Medulla oblongata (tissue), 1 donor: ENCODE measurements at regions not wholly inside any gene's neighbourhood (a gene's known extent, or its start where the extent isn't known, plus 50 kb on each side); places are given as distances from the start of the nearest gene placed in this dataset.

Experiments used
- DNase-seq: peaks from one replicate; pipeline ENCODE4 v3.0.0-alpha.2; 2015; ENCODE audit errors: extremely low spot score

DNA sequence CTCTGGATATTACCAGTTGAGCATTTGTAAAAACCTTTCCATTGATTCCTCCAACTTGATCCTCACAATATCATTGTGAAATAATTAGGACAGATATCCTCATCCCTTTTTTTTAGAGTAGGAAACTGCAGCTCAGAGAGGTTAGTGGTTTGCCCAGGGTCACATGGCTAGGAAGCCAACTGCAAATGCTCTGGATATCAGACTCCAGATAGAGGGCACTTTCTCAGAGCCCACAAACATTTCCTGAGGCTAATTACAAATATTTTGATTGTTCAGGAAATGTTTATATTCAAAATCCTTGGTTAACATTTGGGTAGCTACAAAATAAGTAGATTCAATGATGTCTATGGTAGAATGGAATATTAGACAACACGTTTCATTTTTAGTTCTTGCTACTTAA lies 154.8 kb upstream of the DPYD start:
- no peak for DNase-seq

DNA sequence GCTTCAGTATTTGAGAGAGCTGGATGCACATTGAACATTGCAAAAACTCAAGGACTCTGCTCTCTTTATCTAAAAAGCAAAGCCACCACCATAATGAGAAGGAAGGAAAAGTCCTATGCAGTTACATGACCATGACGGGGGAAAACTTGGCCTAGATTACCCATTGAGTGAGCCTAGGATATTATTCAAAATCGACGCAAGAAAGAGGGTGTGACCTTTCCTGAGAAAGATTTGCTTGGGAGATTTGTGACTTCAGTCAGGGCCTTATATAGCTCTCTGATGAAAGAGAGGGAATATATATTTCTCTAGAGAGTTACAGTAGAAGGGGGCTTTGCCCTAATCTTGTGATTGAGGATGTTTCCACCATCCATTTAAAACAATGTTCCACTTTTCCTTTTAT lies 153.0 kb upstream of the DPYD start:
- no peak for DNase-seq

DNA sequence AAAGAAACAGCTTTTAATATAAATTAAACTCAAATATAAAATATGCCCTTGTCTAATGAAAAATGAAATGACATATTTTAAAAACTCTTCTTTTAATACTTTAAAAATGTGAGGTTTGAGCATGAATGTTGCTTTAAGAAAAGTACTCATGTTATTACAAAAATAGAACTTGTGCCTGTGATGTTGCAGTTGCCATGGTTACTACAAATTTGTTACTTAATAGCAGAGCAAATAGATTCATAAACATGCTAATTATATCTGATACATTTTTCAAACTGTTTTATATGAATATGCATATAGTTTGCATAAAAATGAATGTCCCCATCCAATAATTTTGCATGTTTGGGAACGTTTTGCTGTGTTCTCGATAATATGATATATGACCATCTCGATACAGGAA lies 152.3 kb upstream of the DPYD start:
- DNase-seq = no peak

DNA sequence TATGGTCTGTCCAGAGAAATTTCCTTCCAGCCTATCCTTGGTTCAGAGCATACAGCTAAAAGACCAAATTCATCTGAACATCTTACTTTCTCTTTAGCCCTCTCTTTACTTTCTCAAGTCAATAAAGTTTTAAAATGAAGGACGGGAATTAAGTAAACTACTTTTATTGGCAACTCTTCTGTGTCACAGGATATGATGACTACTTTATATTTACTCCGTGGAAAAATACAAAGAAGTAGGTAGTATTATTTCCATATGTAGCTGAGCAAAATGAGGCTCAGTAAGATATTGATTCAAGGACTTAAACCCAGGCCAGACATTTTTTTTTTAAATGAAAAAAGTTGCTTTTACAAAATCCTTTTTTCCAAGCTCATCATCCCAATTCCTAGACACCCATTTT lies 151.2 kb upstream of the DPYD start:
- DNase-seq = no peak

DNA sequence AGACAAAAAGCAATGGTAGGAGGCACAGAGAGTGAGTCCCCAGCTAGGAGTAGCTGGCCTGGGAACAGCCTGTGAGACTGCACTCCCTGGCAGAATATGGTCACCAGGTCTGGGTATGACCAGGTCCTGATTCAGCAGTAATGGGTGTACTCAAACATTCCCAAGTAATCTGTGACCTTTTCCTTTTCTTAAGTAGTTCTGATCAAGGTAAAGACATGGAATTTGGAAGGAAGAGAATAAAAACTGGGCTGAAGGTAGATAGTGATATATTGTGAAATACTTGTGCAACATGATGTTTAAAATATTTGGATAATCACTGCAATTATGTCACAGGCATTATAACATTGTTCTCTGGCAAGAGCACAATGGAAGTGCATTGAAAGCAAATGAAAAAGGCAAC lies 147.2 kb upstream of the DPYD start:
- DNase-seq = no peak

DNA sequence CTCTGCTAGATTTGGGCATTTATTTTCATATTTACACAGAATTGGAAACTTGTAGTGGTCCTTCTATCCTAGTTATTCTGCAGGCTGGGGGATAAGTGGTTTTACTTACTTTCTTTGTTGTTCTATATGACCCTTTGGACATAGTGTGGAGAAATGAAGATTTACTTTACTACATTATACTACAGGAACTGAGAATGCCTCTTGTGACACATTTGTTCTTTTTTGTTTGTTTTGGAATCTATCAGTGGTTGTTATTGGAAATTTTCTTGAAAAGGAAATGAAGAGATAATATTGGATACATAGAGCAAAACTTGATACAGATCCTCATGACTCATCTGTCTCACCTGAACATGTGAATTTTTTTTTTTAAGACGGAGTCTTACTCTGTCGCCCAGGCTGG lies 146.1 kb upstream of the DPYD start:
- DNase-seq = no peak

DNA sequence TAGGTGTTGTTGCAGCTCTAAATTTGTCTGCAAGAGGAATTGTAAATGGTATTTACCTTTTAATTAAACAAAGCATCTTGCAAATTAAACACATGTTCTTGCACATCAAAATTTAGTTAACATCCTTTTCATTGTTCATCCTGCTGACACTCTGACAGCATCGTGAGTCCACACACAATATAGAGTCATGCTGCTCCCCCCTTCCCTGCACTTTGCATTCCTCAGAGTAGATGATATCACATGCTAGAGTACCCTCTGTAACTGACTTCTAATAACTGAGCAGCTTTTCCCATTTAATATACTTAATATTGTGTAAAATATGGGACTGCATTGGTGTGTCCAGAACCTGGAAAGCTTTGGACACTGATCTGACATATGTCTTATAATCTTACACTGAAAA lies 138.8 kb upstream of the DPYD start:
- no peak for DNase-seq

DNA sequence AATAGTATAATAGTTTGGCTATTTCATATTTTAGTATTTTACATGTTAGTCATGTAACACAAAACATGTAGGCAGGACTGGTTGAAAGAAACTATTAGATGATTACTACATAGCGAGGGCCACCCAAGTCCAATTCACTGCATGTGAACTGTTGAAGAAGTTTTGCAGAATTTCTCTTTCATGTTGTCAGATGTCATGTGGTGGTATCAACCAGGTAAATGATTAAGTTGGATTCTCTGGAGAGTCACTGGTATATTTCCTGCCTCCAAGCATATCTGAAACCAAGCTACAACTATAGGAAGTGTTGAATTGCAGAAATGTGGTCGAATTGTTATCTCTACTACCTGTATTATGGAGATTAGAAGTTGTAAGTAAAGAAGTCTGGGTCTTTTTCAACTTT lies 137.8 kb upstream of the DPYD start:
- DNase-seq = no peak

DNA sequence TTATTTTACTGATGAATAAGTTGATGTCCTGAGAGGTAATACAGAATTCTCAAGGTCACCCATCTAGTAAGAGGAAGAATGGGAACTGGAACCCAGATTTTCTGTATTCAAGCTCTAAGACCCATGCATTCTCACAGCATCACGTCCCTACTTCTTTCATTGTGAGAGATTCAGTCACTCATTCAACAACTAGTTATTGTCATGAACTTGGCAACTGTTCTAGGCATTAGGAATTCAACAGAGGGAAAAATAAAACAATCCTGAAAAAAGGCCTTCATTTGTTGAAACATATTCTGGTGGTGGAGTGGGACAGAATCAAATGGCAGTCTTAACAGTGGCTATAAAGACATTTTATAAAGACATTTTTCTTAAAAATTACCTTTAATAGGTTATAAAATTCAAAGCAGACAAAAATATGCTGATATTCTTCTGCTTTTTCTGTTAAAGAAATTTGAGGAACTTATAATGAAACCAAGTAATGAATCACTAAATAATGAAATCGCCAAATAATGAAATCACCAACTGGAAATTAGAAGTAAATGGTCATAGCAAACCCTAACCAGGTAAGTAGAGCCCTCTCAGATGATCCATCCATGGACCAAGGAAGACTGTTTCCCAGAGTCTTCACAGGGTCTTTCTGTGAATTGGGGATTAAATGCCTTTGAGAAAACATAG lies 136.5 kb upstream of the DPYD start:
- DNase-seq = peak; percentile 78

DNA sequence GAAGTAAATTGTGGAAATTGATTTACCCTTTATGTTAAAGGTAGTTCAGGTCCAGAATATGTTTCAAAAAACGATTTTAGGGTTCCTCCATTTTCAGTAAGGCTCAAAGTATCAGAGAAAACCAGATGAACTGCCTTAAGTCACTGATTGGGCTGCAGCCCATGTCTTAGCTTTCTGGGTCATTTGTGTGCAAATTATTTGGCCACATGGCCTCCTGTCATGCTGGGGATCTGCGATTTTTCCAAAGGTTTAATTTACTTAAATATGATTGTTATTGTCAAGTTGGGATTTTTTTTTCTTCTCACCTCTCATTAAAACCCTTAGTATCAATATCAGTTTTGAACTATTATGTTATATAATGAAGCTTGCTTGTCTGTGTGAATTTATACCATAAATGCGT lies 135.9 kb upstream of the DPYD start:
- no peak for DNase-seq

DNA sequence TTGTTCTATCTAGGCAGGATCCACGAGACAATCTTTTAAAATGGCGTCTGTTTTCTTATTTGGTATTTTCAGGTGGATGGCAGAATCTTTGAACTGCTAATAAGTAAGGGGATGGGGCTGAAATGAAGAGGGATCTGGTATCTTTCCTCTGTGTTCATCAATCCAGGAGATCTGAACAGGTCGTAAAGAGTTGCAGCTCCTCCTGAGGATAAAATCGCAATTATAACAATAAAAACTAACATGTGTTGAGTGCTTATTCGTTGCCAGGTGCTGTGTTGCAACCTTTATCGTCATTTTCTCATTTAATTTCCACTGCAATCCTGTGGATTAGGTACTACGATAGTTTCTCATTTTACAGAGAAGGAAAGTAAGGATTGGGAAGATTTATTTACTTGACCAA lies 134.6 kb upstream of the DPYD start:
- DNase-seq = no peak

DNA sequence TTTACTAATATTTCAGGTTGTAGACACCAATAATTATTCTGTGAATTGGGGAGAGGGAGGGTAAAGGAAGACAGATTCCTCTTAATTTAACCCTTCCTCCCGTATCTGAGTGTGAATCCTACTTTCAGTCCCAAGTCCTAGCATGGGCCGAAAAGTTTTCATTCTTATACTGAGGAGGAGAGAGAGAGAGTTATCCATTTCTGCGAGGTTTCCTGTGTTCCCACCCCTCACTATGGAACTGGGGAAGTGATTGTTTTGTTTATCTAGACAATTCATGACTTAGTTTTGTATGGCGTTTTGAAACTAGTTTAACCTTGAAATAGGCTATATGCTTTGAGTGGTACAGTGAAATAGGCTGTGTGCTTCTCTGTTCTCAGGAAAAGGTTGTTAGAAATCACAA lies 134.0 kb upstream of the DPYD start:
- DNase-seq = no peak

DNA sequence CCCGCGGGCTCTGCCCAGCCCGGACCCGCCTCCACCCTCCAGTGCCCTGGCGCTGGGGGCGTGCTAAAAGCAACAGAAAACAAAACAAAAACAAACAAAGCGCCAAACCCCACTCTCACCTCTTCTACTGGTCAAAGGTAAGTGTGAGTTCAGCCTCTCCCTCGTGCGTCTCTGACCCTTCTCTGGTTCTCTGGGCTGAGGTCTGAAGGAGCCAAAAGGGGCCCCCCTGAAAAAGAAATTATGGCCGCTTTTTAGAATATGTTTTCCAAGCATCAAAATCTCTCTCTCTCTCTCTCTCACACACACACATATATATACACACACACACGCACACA lies 133.5 kb upstream of the DPYD start:
- no peak for DNase-seq

DNA sequence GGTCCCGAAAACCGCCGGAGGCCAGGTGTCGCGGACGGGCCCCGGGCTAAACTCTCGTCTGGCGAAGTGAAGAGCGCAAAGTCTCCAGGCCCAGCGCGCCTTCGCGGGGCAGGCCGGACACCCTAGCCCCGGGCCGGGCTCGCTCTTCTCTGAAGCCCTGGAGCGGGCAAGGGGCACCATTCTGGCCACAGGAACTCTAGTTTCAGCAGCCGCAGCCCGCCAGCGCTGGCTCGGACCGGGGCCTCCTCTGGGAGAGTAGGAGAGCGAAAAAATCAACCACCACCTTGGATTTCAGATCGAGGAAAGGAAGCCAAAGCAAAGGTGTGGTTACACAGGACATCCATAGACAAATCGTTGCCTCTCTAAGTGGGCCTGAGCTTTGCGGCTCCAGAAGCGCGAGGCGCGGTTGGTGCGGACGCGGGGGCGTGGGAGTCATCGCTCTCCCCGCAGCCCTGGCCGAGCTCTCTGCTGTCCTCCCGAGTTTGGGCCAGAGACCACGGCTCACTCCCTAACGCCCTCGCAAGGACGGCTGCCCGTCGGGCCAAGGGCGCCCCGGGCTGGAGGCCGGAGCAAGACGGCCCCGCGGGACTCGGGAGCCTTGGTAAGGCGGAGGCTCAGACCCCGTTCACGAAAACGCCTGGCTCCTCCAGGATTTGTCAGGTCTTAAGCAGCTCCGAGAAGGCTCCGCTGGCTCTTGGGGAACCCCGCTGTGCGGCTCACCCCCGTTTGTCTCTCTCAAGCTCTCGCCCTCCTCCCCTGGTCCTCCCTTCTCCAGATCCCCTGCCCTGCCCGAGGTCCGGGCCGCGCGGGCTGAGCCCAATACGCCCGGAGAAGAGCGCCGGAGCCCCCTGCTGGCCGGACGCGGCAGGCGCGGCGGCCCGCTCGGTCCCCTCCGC lies 132.9 kb upstream of the DPYD start:
- peak; percentile 76 for DNase-seq

DNA sequence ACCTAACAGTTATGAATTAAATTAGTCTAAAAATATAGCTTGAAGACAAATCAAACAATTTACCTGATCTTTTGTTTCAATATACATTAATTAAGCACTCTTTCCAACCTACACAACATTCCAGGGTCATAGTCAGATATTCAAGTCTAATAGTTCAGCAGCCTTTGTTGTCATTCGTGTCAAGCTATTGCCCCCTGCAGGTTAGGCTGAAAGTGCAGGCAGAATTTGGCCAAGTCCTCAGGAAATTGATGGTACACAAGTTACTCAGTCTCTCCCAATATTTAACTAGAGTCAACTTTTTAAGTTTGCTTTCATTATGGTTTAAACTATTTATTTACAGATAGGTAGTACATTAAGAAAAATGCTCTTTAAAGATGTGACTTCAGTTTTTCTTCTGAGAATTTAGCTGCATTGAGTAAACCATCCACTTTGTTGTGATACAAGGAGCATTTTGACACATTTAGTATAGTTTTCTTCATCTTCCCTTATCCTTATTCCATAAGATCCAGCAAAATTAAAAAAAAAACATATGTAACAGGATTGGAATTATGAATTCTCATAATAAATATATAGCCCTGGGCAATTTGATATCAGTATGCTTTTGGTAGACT lies 130.3 kb upstream of the DPYD start:
- peak; percentile 94 for DNase-seq

DNA sequence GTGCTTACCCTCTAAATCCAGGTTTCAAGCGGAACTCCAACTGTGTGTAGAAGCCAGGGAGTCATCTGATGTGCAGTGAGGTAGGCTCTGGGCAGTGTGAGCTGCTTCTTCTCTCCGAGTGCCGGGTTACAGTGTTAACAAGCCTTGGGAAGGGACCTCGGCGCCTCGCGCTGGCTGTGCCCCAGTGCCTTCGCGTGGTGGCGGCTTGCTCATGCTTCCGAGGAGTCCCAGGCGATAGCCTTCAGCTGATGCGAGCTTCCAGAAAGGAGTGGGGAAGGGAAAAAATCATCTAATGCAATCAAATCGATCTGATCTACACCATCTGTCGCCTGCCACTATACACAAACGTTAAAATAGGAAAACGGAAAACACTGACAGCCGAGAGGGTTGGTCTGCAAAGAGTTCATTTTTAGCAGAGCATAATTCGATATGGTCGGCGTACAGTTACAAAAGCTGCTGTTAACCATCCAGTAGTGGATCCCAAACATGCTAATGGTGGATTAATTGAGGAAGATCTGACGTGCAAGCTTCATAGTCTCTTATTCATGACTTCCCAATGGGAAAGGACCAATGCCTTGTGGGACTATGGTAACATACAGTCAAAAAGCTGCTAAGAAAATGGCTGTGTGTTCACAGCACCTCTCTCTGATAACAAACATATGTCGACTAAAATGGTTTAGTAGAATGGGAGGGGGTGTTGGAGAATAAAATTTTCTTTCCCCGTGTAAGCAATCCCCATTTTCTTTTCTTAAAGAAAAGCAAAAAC lies 128.7 kb upstream of the DPYD start:
- no peak for DNase-seq

DNA sequence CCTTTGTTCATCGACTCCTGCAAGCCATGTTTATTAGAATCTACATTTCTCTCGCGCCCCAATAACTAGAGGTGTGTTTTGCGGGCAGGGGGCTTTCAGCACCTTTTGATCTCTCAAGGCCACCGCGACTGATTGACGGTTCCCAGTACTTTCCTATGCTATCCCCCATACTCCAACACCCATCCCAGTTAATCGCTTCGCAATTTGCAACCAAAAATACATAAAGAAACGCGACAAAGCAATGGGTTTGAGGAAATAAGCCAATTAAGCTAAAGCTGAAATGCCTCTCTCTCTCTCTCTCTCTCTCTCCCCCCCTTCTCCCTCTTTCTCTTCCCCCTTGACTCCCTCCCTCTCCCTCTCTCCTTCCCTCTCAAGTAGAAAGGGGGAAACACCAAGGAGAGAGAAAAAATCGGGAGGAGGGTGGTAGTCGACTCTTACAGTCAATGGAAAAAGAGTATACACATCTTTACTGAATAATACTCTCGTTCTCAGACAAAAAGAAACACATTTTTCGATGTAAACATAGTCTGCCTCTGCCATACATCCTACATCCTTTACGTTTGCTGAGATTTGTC lies 128.0 kb upstream of the DPYD start:
- DNase-seq = no peak

DNA sequence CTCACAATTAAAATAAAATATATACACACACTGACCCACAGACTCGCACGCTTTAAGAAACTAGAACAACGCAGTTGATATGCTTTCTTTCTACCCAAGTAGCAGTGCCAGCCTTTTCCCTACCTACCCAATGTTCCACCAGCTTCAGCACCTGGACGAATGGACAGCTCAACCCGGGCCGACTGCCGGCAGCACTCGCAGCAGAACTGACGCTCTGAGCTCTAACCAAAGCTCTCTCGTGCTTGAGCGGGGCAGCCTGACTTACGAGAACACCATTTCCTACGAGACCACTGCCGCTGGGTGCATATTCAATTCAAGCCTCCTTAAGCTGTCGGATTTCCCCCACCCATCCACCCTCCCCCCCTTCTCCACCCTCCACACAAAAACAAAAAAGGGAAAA lies 127.4 kb upstream of the DPYD start:
- peak; percentile 80 for DNase-seq

DNA sequence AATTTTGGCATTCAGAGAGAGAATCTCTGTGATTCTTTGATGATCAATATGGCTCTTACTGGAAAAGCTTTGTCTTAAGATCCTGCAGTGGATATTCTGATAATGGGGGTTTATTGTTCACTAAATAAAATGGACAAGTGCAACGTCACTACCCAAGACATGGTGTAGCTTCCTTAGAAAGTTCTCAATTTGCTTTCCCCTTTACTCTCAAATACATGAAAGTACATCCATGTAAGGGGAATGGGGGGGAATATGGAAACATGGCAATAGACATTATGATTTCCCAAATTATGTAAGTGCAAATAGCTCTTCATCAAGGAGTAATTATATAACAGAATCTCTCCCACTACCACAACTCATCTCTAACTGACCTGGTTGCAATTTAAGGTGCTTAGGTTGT lies 126.3 kb upstream of the DPYD start:
- DNase-seq = no peak

DNA sequence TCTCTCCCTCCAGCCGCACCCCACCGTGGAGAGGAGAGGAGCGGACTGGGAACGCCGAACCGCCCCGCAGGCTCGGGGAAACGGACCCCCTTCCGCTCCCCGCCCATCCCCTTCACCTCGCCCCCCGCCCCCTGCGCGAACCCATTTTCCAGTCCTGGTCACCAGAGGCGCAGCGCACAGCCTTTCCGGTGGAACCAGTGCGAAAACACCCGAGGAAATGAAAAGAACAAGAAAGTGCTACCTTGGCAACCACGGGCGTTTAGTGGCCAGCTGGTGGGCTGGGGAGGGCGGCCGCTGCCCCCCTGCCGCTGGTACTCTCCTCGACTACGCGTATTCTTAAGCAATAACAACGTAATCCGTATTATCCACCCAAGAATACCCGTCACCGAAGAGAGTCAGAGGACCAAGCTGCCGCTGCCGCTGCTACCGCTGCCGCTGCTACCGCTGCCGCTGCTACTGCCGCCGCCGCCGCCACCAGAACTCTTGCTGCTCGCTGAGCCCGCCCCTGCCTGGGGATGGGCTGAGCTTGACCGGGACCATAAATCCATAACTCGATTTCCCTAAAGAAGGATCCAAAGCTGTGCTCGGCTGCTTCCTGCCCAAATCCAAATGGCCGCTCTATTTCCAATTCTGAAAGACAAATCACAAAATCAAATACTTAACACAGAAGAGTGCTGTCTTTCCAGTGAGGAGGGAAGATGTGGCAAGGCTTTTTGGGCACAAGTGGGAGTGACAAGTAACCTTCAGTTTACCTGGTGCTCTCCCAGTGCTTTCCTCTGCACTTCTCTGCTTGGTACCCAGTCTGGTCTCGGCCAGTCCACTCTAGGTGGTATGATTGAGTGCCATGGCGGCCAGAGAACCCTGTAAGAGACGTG lies 125.2 kb upstream of the DPYD start:
- DNase-seq = no peak

DNA sequence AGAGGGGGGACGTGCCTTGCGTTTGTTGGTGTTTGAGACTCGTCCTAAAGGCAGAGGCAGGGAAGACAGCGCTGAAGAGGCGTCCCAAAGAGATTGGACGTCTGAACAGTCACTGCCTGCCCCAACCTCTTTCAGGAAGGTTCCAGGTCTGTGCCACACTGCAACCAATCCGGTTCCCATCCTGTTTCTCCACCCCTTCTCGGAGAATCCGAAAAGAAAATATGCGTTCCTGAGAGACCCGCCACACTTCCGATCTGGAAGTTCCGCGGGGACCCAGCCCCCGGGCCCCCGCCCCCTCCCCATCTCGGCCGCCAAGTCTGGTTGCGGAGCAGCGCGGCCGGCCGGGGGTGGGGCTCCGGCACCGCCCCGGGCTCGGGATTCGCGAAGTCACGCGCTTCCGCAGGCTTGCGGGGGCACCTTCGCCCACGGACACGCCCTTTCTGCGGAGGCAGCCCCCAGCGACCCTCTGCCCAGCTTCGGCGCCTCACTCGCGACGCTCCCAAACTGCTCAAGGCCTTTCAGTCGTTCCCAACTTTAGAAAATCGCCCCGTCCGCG lies 124.5 kb upstream of the DPYD start:
- no peak for DNase-seq
